Neural cell (in vitro differentiated cells): ENCODE measurements at regions not wholly inside any gene's neighbourhood (a gene's known extent, or its start where the extent isn't known, plus 50 kb on each side); places are given as distances from the start of the nearest gene placed in this dataset.

Source experiments
- H2AFZ ChIP-seq: fragments of 200-600, 300-800 bp; sonication (generic), shearing (Covaris generic); 2 replicates; pipeline ENCODE4 v1.6.0; 2014; ENCODE audit warnings: low read depth, mild to moderate bottlenecking, antibody characterized with exemption, low read length, moderate library complexity
- H3F3A ChIP-seq: fragments of 200-600 bp; shearing (Covaris generic); 2 replicates; pipeline ENCODE4 v1.6.1; 2016; ENCODE audit warnings: mild to moderate bottlenecking, moderate library complexity, mixed read lengths, antibody characterized with exemption, low read length; ENCODE audit not compliant: insufficient read depth, poor library complexity, severe bottlenecking
- H3K27ac ChIP-seq: fragments of 200-600, 300-800 bp; sonication (generic), shearing (Covaris generic); 2 replicates; pipeline ENCODE4 v1.5.1; 2014; ENCODE audit warnings: mild to moderate bottlenecking, low read length, moderate library complexity
- H3K27me3 ChIP-seq: fragments of 300-800, 200-600 bp; sonication (generic), shearing (Covaris generic); 2 replicates; pipeline ENCODE4 v1.6.0; 2014; ENCODE audit warnings: mild to moderate bottlenecking, low read depth, low read length, moderate library complexity; ENCODE audit not compliant: insufficient read depth
- H3K36me3 ChIP-seq: fragments of 300-800, 200-600 bp; sonication (generic), shearing (Covaris generic); 2 replicates; pipeline ENCODE4 v1.5.1; 2014; ENCODE audit warnings: mild to moderate bottlenecking, antibody characterized with exemption, low read length, moderate library complexity; ENCODE audit not compliant: insufficient read depth
- H3K4me2 ChIP-seq: fragments of 300-800, 200-600 bp; sonication (generic), shearing (Covaris generic); 2 replicates; pipeline ENCODE4 v1.6.0; 2014; ENCODE audit warnings: mild to moderate bottlenecking, low read length
- H3K4me3 ChIP-seq: fragments of 300-800, 200-600 bp; sonication (generic), shearing (Covaris generic); 2 replicates; pipeline ENCODE4 v1.5.1; 2014; ENCODE audit warnings: mild to moderate bottlenecking, low read length, moderate library complexity
- H3K79me2 ChIP-seq: fragments of 200-600 bp; shearing (Covaris generic); replicated peaks from 2 replicates; pipeline ENCODE4 v1.6.0; 2014; ENCODE audit warnings: mild to moderate bottlenecking, low read length, moderate library complexity; ENCODE audit not compliant: insufficient read depth
- H3K9ac ChIP-seq: fragments of 300-800, 200-600 bp; sonication (generic), shearing (Covaris generic); 2 replicates; pipeline ENCODE4 v1.6.1; 2016; ENCODE audit warnings: mild to moderate bottlenecking, low read length, mixed read lengths
- H3K9me2 ChIP-seq: fragments of 200-600 bp; shearing (Covaris generic); 2 replicates; pipeline ENCODE4 v1.6.1; 2016; ENCODE audit warnings: mild to moderate bottlenecking, low read length, mixed read lengths; ENCODE audit not compliant: insufficient read depth
- H3K9me3 ChIP-seq: fragments of 200-600, 300-800 bp; sonication (generic), shearing (Covaris generic); 2 replicates; pipeline ENCODE4 v1.6.1; 2016; ENCODE audit warnings: mild to moderate bottlenecking, mixed run types, low read length, moderate library complexity, mixed read lengths
- H4K20me1 ChIP-seq: fragments of 200-600 bp; shearing (Covaris generic); 2 replicates; pipeline ENCODE4 v1.6.1; 2016; ENCODE audit warnings: mild to moderate bottlenecking, mixed run types; ENCODE audit not compliant: insufficient read depth
- EP300 ChIP-seq: fragments of 450-650 bp; conservative IDR thresholded peaks from 2 replicates; pipeline ENCODE4 v1.6.1; 2014; ENCODE audit warnings: antibody characterized with exemption, mild to moderate bottlenecking, moderate library complexity; ENCODE audit not compliant: poor library complexity, severe bottlenecking
- EZH2 ChIP-seq: fragments of 200-600, 300-800 bp; shearing (Covaris generic), sonication (generic); IDR thresholded peaks from 2 replicates; pipeline ENCODE4 v1.6.1; 2014; ENCODE audit warnings: antibody characterized with exemption, low read length, borderline replicate concordance, mild to moderate bottlenecking; ENCODE audit not compliant: insufficient read depth, poor library complexity, severe bottlenecking
- MXI1 ChIP-seq: fragments of 450-650 bp; conservative IDR thresholded peaks from 2 replicates; pipeline ENCODE4 v1.6.1; 2014; ENCODE audit warnings: antibody characterized with exemption, mild to moderate bottlenecking; ENCODE audit not compliant: poor library complexity, severe bottlenecking
- POLR2AphosphoS5 ChIP-seq: IDR thresholded peaks from 2 replicates; pipeline ENCODE4 v1.6.1; 2012
- RAD21 ChIP-seq: fragments of 450-650 bp; conservative IDR thresholded peaks from 2 replicates; pipeline ENCODE4 v1.6.1; 2014; ENCODE audit warnings: antibody characterized with exemption, mild to moderate bottlenecking, moderate library complexity
- SMC3 ChIP-seq: fragments of 450-650 bp; conservative IDR thresholded peaks from 2 replicates; pipeline ENCODE4 v1.6.1; 2014; ENCODE audit warnings: antibody characterized with exemption, mild to moderate bottlenecking, moderate library complexity; ENCODE audit not compliant: poor library complexity
- TAF1 ChIP-seq: IDR thresholded peaks from 2 replicates; pipeline ENCODE4 v1.6.1; 2012; ENCODE audit warnings: low read depth
- TF ChIP-seq, protein P1 (sequence below): fragments of 450-650 bp; IDR thresholded peaks from 2 replicates; pipeline ENCODE4 v1.5.1; 2014; ENCODE audit warnings: antibody characterized with exemption, mild to moderate bottlenecking, moderate library complexity; ENCODE audit not compliant: poor library complexity, severe bottlenecking
- TF ChIP-seq, protein P2 (sequence below): IDR thresholded peaks from 2 replicates; pipeline ENCODE4 v1.6.1; 2012; ENCODE audit warnings: borderline replicate concordance

DNA sequence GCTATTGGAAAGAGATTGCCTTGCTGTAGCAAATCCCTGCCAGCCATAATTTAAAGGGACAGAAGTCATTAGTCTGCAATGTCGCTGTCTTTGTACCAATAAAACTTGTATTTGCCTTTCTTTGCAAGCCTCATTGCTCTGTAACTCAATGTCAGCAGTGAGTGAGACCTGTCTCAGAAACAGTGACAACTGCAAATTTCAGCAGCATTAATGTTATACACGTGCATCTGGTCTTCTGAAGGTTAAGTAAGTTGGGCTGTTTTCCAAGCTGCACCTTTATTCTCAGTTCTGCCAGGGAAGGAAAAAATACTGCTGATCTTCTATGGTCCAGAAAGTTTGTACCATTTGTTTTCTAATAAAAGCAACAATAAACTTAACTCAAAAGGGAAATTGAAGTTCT, 543.1 kb downstream of the TRIML1 start:
- H3K79me2 ChIP-seq: no peaks in the 10 kb centered on the region
- no peak overlapping the region for H3K9ac ChIP-seq
- H3K36me3 ChIP-seq: no peaks in the 10 kb centered on the region
- no peak overlapping the region for H3K4me3 ChIP-seq
- H4K20me1 ChIP-seq: no peaks in the 10 kb centered on the region
- no peak overlapping the region for H2AFZ ChIP-seq
- H3K9me2 ChIP-seq: no peaks in the 10 kb centered on the region
- H3K27me3 ChIP-seq: no peaks in the 10 kb centered on the region
- no peak overlapping the region for H3K27ac ChIP-seq
- no peaks in the 10 kb centered on the region for H3K9me3 ChIP-seq
- TF ChIP-seq TAF1 (no peak), MXI1 (peak; percentile 19), POLR2AphosphoS5 (peak; percentile 68), EP300 (peak; percentile 94), EZH2 (no peak), SMC3 (no peak), RAD21 (no peak)
- TF ChIP-seq, protein P1, sequence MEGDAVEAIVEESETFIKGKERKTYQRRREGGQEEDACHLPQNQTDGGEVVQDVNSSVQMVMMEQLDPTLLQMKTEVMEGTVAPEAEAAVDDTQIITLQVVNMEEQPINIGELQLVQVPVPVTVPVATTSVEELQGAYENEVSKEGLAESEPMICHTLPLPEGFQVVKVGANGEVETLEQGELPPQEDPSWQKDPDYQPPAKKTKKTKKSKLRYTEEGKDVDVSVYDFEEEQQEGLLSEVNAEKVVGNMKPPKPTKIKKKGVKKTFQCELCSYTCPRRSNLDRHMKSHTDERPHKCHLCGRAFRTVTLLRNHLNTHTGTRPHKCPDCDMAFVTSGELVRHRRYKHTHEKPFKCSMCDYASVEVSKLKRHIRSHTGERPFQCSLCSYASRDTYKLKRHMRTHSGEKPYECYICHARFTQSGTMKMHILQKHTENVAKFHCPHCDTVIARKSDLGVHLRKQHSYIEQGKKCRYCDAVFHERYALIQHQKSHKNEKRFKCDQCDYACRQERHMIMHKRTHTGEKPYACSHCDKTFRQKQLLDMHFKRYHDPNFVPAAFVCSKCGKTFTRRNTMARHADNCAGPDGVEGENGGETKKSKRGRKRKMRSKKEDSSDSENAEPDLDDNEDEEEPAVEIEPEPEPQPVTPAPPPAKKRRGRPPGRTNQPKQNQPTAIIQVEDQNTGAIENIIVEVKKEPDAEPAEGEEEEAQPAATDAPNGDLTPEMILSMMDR: no peak
- TF ChIP-seq, protein P2, sequence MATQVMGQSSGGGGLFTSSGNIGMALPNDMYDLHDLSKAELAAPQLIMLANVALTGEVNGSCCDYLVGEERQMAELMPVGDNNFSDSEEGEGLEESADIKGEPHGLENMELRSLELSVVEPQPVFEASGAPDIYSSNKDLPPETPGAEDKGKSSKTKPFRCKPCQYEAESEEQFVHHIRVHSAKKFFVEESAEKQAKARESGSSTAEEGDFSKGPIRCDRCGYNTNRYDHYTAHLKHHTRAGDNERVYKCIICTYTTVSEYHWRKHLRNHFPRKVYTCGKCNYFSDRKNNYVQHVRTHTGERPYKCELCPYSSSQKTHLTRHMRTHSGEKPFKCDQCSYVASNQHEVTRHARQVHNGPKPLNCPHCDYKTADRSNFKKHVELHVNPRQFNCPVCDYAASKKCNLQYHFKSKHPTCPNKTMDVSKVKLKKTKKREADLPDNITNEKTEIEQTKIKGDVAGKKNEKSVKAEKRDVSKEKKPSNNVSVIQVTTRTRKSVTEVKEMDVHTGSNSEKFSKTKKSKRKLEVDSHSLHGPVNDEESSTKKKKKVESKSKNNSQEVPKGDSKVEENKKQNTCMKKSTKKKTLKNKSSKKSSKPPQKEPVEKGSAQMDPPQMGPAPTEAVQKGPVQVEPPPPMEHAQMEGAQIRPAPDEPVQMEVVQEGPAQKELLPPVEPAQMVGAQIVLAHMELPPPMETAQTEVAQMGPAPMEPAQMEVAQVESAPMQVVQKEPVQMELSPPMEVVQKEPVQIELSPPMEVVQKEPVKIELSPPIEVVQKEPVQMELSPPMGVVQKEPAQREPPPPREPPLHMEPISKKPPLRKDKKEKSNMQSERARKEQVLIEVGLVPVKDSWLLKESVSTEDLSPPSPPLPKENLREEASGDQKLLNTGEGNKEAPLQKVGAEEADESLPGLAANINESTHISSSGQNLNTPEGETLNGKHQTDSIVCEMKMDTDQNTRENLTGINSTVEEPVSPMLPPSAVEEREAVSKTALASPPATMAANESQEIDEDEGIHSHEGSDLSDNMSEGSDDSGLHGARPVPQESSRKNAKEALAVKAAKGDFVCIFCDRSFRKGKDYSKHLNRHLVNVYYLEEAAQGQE: no peak
- H3K4me2 ChIP-seq: no peak overlapping the region
- no peaks in the 10 kb centered on the region for H3F3A ChIP-seq

DNA sequence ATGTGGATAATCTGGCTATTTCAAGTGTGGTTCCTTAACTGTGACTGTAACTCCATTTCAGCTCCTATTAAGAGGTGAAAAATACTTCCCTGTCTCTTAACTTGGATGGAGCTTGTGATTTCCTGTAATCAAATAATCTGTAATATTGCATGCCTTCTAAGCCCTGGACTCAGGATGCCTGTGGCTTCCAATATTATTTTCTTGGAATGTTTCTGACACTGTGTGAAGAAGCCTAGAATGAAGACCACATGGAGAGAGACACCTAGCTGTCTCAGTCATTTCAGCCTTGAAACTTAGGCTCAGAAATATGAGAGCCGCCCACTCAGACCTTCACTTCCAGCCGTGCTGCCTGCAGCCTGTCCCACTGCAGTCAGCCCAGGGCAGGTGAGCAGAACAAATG, 544.3 kb downstream of the TRIML1 start:
- Histone ChIP-seq H3K36me3 (no peaks in the 10 kb centered on the region), H2AFZ (no peak overlapping the region), H3K4me2 (no peak overlapping the region), H3K79me2 (no peaks in the 10 kb centered on the region), H3K9me3 (no peaks in the 10 kb centered on the region), H3K27ac (no peak overlapping the region), H3K9ac (no peak overlapping the region), H3K27me3 (no peaks in the 10 kb centered on the region), H3K4me3 (no peak overlapping the region), H4K20me1 (no peaks in the 10 kb centered on the region), H3K9me2 (no peaks in the 10 kb centered on the region), H3F3A (no peaks in the 10 kb centered on the region)
- TF ChIP-seq SMC3 (no peak), TAF1 (no peak), MXI1 (no peak), POLR2AphosphoS5 (no peak)
- TF ChIP-seq, protein P2: no peak
